HG03135 (cell line): ENCODE measurements at regions not wholly inside any gene's neighbourhood (a gene's known extent, or its start where the extent isn't known, plus 50 kb on each side); places are given as distances from the start of the nearest gene placed in this dataset.

Source experiments
- ATAC-seq: cut with Tn5 transposase; IDR thresholded peaks from one replicate; pipeline ENCODE4 v1.9.1; 2021; ENCODE audit warnings: mild to moderate bottlenecking, moderate library complexity; ENCODE audit not compliant: unreplicated experiment

DNA sequence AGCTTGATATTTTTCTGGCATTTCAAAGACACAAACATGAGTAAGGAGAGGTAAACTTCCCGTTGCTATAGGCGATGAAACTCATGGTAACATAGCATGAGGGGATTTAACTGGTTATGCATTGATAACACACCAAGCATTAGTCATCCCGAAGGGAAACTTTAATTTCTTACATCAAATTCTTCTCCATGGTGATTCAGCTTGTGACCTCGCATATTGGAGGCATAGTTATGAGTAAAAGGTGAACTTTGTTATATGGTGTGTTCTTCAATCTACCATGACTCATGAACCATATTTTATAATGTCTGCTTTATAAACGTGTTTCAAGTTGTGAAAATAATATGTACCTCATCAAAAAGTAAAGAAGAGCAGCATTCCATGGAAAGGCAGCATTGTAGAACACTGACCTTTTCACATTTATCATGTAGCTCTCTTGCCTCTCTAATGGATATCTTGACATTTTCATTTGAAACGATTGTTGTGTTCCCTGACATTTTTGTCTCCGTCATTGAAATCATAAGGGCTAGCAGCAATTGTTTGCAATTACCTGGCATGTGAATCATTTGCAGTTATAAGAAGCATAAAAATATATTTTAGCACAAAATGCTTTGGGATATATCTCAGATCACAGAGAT, 491.8 kb downstream of the ANXA1 start:
- ATAC-seq: no peak

DNA sequence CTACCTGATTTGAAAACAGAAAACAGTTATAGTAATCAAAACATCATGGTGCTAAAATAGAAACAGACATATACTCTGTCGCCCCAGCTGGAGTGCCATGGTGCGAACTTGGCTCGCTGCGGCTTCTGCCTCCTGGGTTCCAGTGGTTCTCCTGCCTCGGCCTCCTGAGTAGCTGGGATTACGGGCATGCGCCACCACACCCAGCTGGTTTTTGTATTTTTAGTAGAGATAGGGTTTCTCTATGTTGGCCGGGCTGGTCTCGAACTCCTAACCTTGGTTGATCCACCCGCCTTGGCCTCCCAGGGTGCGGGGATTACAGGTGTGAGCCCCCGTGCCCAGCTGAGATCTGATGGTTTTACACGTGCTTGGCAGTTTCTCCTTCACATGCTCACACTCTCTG, 495.9 kb downstream of the ANXA1 start:
- ATAC-seq: no peak

GRCh38 chr9:73649552-73649951, 497.9 kb downstream of the ANXA1 start:
- ATAC-seq: no peak

DNA sequence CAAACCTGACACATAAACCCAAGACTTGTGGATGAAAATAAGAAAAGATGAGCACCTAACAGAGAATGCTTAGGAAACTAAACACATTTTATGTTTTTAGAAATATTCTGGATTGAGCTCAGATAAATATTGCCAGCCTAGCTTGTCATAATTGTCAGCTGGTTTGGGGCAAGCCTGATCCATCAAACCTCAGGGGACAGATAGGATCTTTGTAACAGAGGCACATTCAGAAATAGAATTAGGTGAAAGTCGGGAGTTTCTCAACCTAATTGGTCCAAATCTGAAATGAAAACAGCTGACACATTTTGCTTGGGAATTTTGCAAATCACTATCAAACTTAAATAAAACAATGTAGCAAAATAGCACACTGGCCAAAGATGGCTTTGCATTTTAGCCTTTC, 503.7 kb downstream of the ANXA1 start:
- ATAC-seq: no peak

DNA sequence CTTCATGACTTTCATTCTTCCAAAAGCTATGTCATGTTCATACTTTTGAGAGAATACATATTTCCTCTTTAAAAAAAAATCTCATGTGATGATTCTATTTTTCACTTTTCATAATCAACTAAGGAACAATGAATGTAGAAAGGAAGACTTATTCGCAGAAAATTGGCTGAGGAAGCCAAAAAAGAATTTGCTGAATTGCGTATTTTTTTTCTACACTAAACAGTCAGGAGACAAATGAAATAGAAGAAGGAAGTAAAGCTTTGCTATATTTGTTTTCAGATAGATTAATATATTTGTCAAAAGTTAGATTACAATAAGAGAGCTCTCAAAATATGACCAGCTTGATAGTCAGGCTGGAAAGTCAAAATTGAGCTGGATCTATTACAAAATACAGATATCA, 504.2 kb downstream of the ANXA1 start:
- ATAC-seq: no peak

GRCh38 chr9:73665253-73665652, 513.6 kb downstream of the ANXA1 start:
- ATAC-seq: no peak

GRCh38 chr9:73667749-73668148, 516.1 kb downstream of the ANXA1 start:
- ATAC-seq: no peak

- ATAC-seq: no peak
Observed at GRCh38 chr9:73680831-73681230, 529.2 kb downstream of the ANXA1 start.

GRCh38 chr9:73682789-73683188, 531.1 kb downstream of the ANXA1 start:
- ATAC-seq: no peak

DNA sequence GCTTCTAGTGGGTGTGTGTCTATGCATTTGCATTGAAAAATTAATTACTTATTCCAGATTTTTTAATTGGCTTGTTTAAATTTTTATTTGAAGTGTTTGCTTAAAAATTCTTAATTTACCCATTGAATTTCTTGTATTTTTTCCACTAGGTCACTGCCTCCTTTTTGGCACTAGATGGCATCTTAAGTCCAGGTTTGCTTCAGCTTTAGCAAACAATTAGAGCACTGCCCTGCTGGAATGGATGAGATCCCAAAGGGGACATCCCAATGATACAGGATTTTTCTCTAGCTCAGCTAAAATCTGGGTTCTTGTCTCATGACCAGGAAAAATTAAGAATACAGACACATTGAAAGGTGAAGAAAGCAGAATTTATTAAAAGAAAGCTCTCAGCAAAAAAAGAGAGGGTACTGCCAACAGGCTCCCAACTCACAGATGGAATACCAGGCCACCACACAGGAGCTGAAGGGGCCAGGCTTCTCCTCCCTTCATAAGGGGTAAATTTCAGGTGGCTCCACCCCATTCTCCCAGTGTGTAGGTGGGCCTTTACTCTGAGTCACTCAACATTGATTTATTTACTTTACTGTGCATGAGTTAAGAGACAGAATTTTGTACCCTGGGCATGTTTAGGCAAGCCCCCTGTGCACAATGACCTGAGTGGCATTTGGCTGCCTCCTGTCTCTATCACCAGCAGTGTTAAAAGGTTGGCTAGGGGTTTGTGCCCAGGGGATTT, 532.4 kb downstream of the ANXA1 start:
- ATAC-seq: no peak

DNA sequence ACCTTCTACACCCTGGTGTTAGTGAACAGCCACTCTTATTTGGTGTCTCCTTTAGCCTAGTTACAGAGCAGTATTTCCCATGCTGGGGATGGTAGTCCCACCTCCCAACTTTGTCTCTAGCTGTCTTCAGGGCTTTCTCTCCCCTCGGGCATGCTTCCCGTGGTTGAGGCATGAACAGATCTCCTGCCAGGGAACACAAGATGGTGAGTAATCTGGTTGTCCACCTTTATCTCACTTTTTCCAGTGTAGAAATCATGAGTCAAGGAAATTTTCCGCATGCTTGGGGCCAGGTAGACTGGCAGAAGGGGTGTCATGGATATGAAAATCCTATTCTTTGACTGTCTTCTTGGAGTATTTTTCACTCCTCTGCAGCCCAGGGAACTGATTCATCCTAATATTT, 532.9 kb downstream of the ANXA1 start:
- ATAC-seq: no peak

- no peak for ATAC-seq
Observed at GRCh38 chr9:73685786-73686185, 534.1 kb downstream of the ANXA1 start.

DNA sequence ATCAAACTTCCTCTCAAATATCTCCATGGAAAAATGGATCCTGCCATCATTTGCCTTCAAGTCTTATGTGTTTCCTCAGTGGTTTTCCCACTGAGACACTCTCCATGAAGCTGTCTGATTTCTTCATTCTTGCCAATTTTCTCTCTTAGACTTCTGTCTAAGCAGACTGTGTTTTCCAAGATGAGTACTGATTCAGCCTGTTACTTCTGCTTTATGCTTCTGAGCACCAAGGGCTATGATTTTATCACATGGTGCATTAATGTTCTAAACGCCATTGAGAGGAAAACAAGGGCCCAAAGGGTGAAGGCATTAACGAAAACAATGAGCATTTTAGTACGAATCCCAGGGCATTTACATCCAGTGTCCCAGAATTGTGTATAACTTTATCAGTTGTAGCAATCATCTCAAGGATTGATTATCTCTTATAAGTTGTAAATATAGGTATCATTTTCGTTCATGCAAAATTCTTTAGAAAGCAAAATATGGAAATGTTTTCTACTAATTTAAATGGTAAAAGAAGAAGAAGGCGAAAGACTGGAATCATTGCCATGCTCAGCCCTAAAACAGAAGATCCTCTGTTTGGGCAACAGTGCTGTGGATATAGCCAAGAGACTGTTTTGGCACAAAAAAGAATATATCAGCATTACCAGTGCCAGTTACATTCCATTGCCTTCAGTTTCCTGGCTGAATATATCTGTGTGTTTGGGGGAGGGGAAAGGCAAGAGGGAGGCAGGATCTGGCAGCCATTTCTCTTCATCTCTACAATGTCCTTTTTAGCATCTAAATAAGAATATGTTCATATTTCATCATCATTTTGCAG, 537.6 kb downstream of the ANXA1 start:
- no peak for ATAC-seq

- ATAC-seq: no peak
Observed at GRCh38 chr9:73701415-73702057, 549.9 kb downstream of the ANXA1 start.

GRCh38 chr9:73714294-73714693, 562.6 kb downstream of the ANXA1 start:
- no peak for ATAC-seq

DNA sequence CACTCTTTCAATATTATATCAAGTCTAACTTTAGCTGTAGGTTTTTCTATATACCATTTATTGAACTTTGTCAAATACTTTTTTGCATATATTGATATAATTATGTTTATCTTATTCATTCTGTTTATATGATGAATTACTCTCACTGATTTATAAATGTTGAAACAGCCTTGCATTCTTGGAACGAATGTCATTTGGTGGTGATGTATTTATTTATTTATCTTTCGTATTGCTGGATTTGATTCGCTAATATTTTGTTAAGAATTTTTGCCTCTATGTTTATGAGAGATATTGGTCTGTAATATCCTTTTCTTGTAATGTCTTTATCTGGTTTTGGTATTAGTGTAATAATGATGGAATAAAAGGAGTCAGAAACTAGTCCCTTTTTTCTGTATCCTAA, 563.9 kb downstream of the ANXA1 start:
- no peak for ATAC-seq

- no peak for ATAC-seq
Observed at GRCh38 chr9:73719660-73720059, 568.0 kb downstream of the ANXA1 start.

DNA sequence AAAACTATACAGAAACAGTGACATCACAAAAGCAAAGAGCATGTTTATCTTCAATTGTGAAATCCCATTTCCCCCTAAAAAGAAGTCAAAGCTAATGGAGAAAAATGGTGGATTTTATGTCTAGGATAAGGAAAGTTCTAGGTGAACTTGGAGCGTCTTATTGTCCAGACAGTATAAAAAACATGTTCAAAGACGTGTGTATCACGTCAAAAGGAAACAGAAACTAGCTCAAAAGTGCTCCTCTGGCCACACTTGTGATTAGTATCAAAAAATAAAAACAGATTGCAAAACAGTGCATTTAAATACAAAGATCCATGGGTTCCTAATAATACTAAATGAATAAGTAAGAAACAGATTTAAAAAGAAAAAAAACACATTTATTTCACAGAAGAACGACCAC, 568.9 kb downstream of the ANXA1 start:
- ATAC-seq: no peak

DNA sequence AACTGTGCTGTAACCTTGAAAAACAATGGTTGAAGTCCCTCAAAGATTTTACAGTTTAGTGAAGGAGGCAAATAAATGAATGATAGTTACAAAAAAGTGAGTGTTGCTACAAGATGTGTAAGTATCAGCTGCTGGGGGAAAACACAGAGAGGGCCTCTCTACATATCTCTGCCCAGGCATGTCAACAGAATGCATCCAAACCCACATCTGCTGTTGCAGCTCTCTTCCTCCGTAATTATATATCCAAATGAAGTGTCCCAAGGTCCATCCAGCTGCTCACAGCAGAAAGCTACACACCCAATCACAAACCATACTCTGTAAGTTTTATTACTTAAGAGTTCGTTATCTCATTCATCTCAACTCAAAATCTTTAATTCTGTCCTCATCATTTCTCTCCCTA, 584.6 kb downstream of the ANXA1 start:
- no peak for ATAC-seq

DNA sequence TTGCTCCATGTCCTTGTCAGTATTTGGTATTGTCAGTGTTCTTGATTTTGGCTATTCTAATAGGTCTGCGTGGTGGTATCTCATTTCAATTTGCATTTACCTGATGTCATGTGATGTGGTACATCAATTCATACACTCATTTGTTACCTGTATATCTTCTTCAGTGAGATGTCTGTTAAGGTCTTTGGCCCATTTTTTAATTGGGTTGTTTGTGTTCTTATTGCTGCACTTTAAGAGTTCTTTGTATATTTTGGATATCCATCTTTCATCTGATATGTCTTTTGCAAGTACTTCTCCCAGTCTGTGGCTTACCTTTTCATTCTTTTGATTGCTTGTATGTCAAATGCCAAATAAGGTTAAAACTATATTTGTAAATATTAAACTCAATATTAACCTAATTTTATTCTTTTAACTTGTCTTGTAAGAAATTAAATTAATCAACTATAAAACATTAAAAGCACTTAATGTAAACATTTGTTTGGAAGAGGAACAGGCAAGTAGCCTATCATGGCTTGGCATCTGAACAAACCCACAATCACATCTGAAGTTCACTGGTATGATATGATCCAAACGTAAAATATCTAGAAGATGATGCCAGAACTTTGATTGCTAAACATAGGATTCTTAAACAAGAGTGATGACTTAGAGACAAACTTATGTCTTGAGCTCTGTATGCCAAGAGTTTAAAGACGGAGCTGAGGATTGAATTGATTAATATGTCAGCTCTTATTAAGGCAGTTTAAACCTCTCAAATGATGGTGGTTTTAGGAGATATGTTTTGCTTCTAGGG, 587.3 kb downstream of the ANXA1 start:
- ATAC-seq: no peak

- ATAC-seq: no peak
Observed at GRCh38 chr9:73741316-73741715, 589.7 kb downstream of the ANXA1 start.
